ENCODE measurements at regions not wholly inside any gene's neighbourhood (a gene's known extent, or its start where the extent isn't known, plus 50 kb on each side); places are given as distances from the start of the nearest gene placed in this dataset.

DNA sequence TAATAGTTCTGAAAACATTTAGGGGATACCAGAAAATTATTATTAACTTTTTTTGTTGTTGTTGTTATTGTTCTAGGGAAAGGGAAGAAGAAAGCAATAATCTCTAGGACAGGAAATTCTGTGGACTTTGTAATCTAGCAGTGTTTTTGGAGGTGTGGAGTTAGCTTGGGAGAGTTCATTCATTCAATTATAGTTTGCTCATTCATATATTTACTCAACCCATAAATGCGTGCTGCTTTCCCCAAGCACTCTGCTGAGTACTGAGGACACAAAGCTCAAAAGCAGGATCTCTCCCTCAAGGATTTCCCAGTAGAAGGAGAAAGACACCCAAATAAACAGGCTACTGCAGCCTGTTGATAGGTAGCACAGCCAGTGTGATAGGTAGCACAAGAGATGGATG lies 984.3 kb downstream of the BCL11A start:
- DNase-seq = no peak
- Histone ChIP-seq H3K27ac (ENCODE audit: low read depth, low read length) (no peak overlapping the region), H3K27me3 (ENCODE audit: control insufficient read depth, insufficient read depth, low read length, poor library complexity, severe bottlenecking) (no peaks in the 10 kb centered on the region), H3K36me3 (ENCODE audit: control insufficient read depth, insufficient read depth, low read length) (no peaks in the 10 kb centered on the region), H3K4me3 (ENCODE audit: low read length) (no peak overlapping the region), H3K9ac (ENCODE audit: extremely low read depth, low read length, poor library complexity, severe bottlenecking) (no peak overlapping the region), H3K9me3 (ENCODE audit: control insufficient read depth, low read length) (no peaks in the 10 kb centered on the region), H3K4me1 (ENCODE audit: control insufficient read depth, insufficient read depth, low read length) (peaks cover 2% of the 10 kb centered on the region)
- 96% methylated on average over 1 of the region's 1 CpG; no CpG with 5 or more reads in 1 of the 2 experiments for WGBS, 2 experiments (ENCODE audit: insufficient coverage in 1 of 2, insufficient read length in 1 of 2)
- no peak for TF ChIP-seq CTCF (conservative IDR thresholded peaks at IDR 0.05)
- H3K4me3 Mint-ChIP-seq = no peak overlapping the region
- H3K27ac Mint-ChIP-seq = no peak overlapping the region
- no peaks in the 10 kb centered on the region for H3K27me3 Mint-ChIP-seq (ENCODE audit: insufficient read depth)
- H3K9me3 Mint-ChIP-seq = no peaks in the 10 kb centered on the region
- no peaks in the 10 kb centered on the region for H3K36me3 Mint-ChIP-seq (ENCODE audit: low read depth)
- H3K4me1 Mint-ChIP-seq = peaks cover 34% of the 10 kb centered on the region

- no peak overlapping the region for H3K4me3 Mint-ChIP-seq
- TF ChIP-seq CTCF (conservative IDR thresholded peaks at IDR 0.05) = no peak
- Histone ChIP-seq H3K4me3 (ENCODE audit: low read length) (no peak overlapping the region), H3K27me3 (ENCODE audit: control insufficient read depth, insufficient read depth, low read length, poor library complexity, severe bottlenecking) (no peaks in the 10 kb centered on the region), H3K9me3 (ENCODE audit: control insufficient read depth, low read length) (no peaks in the 10 kb centered on the region), H3K4me1 (ENCODE audit: control insufficient read depth, insufficient read depth, low read length) (peaks cover 2% of the 10 kb centered on the region), H3K9ac (ENCODE audit: extremely low read depth, low read length, poor library complexity, severe bottlenecking) (no peak overlapping the region), H3K36me3 (ENCODE audit: control insufficient read depth, insufficient read depth, low read length) (no peaks in the 10 kb centered on the region), H3K27ac (ENCODE audit: low read depth, low read length) (no peak overlapping the region)
- peaks cover 28% of the 10 kb centered on the region for H3K4me1 Mint-ChIP-seq
- 95% methylated on average over 3 of the region's 3 CpGs; no CpG with 5 or more reads in 1 of the 2 experiments for WGBS, 2 experiments (ENCODE audit: insufficient coverage in 1 of 2, insufficient read length in 1 of 2)
- H3K36me3 Mint-ChIP-seq (ENCODE audit: low read depth) = no peaks in the 10 kb centered on the region
- H3K27ac Mint-ChIP-seq = no peak overlapping the region
- no peak for DNase-seq
- H3K9me3 Mint-ChIP-seq = no peaks in the 10 kb centered on the region
- H3K27me3 Mint-ChIP-seq (ENCODE audit: insufficient read depth) = no peaks in the 10 kb centered on the region
These were observed 985.0 kb downstream of the BCL11A start for GRCh38 chr2:59568461-59568860.

GRCh38 chr2:59567151-59567550 lies 986.3 kb downstream of the BCL11A start:
- TF ChIP-seq CTCF (conservative IDR thresholded peaks at IDR 0.05) = no peak
- Mint-ChIP-seq H3K4me3 (no peak overlapping the region), H3K9me3 (no peaks in the 10 kb centered on the region), H3K4me1 (peaks cover 32% of the 10 kb centered on the region), H3K36me3 (ENCODE audit: low read depth) (no peaks in the 10 kb centered on the region), H3K27me3 (ENCODE audit: insufficient read depth) (no peaks in the 10 kb centered on the region), H3K27ac (no peak overlapping the region)
- Histone ChIP-seq H3K27me3 (ENCODE audit: control insufficient read depth, insufficient read depth, low read length, poor library complexity, severe bottlenecking) (no peaks in the 10 kb centered on the region), H3K9me3 (ENCODE audit: control insufficient read depth, low read length) (no peaks in the 10 kb centered on the region), H3K9ac (ENCODE audit: extremely low read depth, low read length, poor library complexity, severe bottlenecking) (no peak overlapping the region), H3K4me1 (ENCODE audit: control insufficient read depth, insufficient read depth, low read length) (peaks cover 7% of the 10 kb centered on the region), H3K27ac (ENCODE audit: low read depth, low read length) (no peak overlapping the region), H3K4me3 (ENCODE audit: low read length) (no peak overlapping the region), H3K36me3 (ENCODE audit: control insufficient read depth, insufficient read depth, low read length) (no peaks in the 10 kb centered on the region)
- WGBS, 2 experiments (ENCODE audit: insufficient coverage in 1 of 2, insufficient read length in 1 of 2) = 80 to 86% methylated on average over 1 to 6 of the region's 6 CpGs
- DNase-seq = peak; percentile 51

All from endodermal cell (in vitro differentiated cells).